ELR (cell line): ENCODE measurements at regions not wholly inside any gene's neighbourhood (a gene's known extent, or its start where the extent isn't known, plus 50 kb on each side); places are given as distances from the start of the nearest gene placed in this dataset.
A peak's percentile ranks its signal among the peaks of the same experiment; 100 is the strongest.

Source experiments
- DNase-seq: peaks from one replicate; pipeline ENCODE4 v3.0.0-alpha.2; 2015; ENCODE audit warnings: low read depth

DNA sequence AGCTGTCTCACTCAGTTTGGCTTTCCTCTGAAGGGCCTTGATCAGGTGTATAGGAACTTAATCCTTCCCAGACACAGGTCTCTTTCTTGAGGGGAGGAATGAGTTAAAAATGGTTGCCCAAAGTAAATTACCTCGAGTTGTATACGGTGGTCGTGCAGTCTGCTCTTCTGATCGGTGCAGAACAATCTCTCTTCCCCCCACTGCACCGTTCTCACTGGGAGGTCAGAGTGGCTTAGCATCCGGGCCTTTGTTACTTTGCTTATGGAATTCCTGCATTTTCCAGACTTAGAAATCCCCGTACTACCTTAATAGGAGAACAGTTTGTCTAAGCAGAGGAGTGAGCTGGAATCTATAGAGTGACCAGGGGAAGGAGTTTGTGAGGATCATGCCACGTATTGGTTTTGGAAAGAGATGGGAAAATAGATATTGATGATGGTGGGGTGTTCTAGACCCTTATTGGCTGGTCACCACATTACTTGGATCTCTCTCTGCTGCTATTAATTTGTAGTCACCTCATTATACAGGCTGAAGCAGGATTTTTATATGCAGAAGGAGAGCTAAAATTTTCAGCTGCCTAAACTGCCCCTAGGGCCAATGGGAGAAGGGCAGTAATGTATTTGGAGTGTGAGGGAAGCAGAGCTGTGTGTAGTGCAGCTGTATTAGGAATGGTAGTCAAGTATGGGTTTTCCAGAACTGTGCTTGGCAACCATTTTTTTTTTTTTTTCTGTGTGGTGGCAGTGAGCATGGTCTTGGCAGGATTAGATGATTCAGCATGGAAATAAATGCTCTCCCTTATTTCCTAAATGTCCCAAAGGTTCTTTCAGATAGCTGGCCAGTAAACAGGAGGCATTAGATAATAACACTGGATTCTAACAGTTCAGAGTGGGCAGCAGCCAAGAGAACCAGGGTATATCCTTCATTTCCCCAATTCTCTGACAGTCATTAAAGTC lies 81.5 kb downstream of the NDUFS5 start:
- DNase-seq: no peak

DNA sequence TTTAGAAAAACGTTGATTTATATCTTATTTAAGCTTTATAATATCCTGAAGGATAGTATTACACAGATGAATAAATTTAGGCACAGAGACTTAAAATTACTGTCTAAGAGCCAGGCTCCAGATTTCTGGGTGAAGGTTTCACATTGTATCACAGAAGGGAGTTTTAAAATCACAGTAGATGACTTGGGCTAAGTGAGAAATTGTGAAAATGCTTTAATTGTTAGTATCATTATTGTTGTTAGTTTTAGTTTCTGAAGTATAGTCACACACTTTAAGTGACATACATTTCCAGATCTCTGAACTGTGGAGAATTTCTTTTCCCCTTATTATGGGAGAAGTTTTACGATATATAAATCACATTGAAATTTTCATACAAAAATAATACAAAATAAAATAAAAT lies 83.5 kb downstream of the NDUFS5 start:
- no peak for DNase-seq

DNA sequence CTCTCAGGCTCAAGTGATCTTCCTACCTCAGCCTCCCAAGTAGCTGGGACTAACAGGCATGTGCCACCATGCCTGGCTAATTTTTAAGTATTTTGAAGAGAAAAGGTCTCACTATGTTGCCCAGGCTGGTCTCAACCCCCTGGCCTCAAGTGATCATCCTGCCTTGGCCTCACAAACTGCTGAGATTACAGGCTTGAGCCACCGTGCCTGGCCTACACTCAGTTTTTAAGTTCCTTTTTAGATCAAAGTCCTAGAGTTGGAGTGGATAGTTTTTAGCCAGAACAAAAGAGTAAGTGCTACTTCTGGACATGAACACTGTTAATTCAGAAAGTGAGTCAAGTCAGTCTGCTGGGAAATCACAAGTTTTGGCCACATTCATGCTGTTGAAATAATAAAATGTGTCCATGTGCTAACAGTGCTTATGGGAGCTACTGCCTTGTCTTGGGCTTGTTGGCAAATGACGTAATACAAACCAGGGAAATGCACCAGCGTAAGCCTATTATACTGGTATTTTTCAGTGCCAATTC lies 84.2 kb downstream of the NDUFS5 start:
- DNase-seq: peak; percentile 72

DNA sequence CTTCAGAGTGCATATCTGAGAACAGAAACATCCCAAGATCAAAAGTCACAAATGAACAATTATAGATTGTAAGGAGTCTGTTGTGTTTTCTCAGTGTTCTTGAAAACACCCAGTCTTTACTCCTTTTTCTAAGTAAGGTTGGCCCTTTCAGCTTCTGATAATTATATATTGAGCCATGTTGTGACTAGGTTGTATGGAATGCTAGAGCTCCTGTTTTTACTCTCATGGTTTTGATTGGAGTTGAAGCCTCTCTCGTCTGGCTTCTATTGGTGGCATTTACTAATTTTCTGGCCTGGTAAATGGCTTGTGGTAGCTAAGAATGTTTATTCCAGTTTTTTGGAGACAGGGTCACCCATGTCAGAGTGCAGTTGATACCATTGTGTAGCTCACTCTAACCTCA lies 84.7 kb downstream of the NDUFS5 start:
- DNase-seq: peak; percentile 73

DNA sequence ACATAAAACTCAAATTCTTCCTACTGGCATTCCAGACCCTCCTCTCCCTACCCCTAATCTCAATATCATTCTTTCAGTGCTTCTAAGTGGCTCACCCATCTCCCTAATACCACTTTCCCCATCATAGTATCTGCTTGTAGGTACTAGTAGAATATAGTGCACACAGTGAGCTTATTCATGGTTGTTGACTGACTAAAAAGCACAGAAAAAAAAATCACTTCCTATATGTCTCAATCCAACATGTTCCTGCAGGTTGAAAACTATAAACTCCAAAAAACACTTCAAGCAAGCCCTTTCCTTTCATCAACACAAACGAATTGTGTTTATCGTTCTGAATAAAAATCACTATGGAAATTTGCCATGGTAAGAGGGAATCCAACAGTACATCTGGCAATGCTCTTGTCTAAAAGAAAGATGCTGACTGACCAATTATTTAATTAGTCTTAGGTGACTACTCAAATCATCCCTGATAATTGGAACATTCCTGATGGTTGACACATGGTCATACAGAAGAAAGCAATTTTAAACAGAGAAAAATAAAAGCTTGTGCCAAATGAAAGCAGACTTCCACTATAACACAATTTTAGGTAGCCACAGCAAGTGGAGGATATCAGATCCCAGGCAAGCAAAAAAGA lies 87.1 kb downstream of the NDUFS5 start:
- DNase-seq: no peak

DNA sequence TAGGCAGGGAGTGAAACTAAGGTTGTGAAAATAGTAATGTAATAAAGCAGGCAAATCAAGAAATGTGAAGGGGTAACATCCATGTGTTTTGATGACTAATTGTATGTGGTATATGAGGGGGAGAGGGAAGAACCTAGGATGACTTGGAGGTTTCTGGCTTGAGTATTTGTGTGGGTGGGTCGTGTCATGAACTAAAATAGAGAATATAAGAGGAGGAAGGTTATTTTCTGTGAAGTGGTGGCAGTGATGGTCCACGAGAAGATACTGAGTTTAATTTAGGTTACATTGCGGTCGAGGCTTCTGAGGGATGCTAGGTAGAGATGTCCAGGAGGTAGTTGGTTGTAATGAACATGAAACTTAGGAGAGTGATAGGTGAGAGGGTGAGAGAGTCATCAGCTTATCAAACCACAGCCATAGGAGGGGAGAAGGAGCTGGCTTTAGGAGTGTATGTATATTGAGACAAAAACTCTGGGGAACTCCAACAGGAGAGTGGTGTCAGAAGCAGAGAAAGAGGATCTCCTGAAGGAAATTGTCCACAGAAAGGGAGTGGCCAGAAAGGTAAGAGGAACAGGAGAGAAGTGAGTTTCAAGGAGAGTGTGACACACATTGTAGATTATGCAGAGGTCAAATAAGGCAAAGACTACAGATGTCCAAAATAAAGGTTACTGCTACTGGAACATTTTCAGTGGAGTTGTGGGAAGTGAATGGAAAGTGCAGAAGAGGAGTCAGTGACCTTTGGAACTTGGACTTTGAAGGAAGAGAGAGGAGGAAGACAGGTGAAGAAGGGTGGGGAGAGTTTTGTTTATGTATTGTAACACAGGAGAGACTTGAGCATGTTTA lies 89.0 kb upstream of the MACF1 start:
- DNase-seq: peak; percentile 79

DNA sequence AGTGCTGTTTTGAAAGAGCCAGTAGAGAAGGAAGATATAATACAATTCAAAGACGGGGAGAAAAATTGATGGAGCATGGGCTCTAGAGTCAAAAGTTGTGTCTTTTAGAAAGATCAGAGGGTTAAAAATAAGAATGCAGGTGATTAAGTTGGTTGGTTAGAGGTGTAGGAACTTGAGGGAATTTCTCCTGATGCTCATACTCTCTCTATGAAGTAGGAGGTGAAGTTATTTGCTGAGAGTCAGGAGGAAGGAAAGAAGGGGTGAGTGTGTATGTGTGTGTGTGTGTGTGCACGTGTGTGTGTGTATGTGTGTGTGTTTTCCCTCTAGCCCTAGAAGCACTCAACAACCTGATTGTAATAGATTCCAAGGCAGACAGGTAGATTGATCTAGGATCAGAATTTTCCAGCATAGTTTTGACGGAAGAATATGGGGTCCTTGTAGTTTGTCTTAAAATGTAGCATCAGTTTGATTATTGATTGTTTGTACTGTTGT lies 88.3 kb upstream of the MACF1 start:
- DNase-seq: no peak

DNA sequence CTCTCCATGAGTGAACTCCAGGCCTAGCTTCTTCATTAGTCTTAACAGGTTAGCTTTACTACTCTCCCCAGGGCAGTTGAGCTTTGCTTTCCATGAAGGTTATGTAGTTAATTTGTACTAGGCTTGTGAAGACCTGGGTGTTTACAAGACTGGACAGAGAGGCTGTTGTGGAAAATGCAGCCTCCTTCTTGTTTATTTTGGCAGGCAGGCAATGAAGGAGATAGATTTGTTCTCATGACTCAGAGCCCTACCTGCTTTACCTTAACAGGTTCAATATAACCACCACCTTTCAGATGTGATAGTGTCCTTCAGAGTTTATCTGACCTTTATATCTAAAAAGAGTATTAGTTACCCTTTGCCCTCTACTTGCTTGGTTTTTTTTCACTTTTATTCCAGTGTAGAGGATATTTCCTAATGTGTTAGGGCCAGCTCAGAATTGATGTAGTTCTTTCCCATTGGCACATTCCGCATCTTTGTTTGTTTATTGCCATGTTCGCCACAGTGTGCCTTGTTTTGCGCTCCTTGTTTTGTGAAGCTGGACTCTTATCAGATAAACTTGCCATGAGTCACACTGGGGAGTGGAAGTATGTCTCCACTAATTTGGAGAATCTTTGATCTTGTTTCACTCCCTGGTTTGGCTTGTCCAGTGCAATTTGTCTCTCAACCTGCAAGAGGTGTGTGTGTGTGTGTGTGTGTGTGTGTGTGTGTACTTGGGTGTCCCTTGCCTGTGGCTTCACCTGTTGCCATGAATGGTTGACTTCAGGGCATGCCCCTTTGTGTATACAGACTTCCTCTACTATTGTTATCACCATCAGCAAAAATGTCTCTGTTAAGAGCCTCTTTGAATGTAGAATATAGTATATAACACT lies 87.4 kb upstream of the MACF1 start:
- DNase-seq: peak; percentile 67

DNA sequence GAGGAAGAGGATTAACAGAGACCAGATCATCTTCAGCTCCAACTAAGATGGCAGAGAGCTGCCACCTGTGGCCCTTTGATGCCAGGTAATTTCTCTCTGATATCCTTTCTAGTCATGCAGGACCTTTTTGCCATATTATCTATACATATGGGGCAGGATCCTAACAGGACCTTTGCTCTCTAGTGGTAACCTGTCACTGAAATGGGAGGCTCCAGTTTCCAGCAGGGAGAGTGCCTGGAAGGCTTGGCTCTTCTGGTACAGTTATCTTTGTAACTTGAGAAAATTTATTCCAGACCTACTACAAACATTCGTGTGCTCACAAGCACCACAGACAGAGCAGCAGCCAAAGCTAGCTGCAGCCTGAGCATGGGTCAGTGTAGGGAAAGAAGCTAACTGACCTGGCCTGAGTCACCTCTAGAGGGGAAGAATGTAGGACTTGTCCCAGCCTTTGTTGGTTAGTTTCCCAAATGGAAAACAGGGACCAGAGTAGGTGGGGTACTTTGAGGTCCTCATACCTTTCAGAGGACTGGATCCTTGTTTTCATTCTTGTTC lies 86.5 kb upstream of the MACF1 start:
- no peak for DNase-seq

DNA sequence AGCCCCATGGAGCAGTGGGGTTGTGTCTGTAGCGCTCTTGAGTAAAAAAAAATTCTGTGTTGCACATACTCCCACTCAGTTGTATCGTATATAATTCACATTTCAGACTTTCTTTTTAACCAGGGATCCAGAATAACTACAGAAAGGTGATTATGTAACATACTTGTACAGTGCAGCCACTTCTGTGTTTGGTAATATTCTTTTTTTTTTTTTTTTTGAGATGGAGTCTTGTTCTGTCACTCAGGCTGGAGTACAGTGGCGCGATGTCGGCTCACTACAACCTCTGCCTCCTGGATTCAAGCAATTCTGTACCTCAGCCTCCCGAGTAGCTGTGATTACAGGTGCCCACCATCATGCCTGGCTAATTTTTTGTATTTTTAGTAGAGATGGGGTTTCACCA lies 82.4 kb upstream of the MACF1 start:
- no peak for DNase-seq

DNA sequence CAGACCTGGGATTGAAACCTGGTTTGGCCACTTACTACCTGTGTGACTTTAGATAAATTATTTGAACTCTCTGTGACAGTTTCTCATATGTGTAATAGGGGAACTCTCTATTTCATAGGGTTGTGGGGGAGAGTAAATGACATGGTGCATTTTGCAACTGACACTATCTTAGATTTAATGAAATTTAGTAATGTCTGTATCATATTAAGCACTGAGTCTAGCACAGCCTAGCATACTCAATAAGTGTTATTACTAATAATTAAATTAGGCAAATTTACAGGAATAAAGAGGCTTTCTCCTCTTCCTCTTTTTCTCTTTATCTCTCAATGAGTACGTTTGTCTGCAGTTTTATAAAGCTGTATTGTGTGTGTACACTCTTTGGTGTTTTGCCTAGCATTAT lies 80.2 kb upstream of the MACF1 start:
- no peak for DNase-seq

DNA sequence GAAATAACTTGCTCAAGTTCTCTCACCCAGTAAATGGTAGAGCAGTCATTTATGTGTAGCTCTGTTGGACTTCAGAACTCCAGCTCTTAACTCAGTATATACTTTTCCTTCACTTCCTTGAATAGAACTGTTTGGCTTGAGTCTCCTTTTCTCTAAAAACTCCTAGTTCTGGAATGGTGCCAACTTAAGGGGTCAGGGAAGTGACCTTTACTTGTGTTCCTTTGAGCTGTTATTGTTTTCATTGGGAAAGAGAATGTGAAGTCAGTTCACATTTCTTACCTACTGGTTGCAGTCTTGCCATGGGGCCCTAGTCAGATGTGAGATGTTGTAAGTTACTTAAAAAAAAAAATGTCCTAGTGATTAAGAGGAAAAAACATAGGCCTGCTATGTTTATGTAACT lies 77.0 kb upstream of the MACF1 start:
- no peak for DNase-seq

DNA sequence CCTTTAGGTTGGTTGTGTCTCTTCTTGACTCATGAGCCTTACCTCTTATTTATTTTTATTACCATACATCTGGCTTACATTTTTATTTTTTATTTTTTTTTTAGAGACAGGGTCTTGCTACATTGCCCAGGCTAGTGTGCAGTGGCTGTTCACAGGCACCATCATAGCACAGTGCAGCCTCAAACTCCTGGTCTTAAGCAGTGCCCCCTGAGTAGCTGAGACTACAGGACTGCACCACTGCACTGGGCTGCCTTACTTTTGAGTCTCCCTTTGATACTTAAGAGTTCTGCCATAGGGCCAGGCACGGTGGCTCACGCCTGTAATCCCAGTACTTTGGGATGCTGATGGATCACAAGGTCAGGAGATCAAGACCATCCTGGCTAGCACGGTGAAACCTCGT lies 76.4 kb upstream of the MACF1 start:
- no peak for DNase-seq

DNA sequence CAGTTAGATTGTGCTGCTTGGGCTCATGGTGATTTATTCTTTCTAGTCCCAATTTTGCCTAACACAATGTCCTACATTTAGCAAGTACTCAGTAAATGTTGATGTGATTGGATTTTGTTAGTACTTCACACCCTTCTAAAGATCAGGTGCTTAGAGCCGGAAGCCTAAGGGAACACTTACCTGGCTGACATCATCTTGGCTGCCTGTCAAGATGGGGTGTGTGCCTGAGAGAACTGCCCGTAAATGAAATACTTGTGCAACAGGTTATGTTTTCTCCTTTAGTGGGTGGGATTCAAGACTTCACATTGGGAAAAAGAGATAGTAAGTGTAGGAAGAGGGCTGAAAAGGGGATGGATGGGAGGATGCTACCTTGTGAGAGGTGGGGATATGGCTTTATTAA lies 75.5 kb upstream of the MACF1 start:
- no peak for DNase-seq

DNA sequence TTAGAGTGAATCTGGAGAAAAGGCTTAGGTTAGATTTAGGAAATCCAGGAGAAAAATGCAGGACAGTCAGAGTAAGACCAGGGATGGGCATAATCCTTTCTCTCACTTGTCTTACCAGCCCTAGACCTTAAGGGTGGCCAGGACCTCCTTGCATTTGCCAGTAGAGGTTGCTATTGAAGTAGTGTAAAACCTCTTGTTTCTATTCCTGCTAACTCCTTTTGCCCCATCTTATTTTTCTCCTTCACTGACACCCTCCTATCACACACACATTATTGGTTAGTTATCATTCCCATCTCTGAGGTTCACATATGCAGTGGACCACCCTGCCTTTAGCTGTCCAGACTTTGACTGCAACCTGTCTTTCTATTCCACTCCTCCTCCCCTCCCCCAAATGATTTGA lies 75.0 kb upstream of the MACF1 start:
- DNase-seq: peak; percentile 66

DNA sequence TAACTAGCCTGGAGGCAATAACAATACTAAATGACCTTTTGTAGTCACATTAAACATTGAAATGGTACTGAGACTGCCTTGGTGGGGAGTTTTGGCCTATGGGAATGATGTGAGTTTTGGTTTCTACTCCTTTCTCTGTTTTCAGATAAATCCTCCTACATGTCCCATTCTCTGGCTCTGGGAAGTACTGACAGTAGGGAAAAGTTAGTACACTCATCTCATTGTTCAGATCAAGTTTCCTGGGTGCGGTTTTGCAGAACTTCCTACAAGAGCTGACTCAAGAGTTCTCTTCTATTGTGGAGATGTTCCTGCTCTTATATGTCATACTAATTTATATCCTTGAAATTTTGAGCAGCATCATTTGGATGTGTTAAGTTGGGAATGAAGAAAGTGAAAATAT lies 74.2 kb upstream of the MACF1 start:
- peak; percentile 96 for DNase-seq

DNA sequence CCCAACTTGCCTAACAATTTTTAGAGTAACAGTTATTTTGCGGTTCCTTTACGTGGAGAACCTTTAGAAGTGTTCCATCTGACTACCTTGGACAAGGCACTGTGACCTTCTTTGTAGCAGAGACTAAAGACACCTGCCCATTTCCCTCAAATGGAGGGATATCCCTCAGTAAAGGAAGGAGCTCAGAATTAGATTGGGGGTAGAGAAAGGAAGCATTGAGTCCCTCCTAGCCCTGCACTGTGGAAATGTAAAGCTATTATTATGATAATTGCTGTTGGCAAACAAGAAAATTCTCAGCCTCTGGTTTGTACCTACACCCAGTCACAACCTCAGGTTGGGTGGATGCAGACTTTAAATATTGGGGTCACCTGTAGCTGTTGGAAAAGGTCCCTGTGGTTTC lies 72.6 kb upstream of the MACF1 start:
- no peak for DNase-seq

DNA sequence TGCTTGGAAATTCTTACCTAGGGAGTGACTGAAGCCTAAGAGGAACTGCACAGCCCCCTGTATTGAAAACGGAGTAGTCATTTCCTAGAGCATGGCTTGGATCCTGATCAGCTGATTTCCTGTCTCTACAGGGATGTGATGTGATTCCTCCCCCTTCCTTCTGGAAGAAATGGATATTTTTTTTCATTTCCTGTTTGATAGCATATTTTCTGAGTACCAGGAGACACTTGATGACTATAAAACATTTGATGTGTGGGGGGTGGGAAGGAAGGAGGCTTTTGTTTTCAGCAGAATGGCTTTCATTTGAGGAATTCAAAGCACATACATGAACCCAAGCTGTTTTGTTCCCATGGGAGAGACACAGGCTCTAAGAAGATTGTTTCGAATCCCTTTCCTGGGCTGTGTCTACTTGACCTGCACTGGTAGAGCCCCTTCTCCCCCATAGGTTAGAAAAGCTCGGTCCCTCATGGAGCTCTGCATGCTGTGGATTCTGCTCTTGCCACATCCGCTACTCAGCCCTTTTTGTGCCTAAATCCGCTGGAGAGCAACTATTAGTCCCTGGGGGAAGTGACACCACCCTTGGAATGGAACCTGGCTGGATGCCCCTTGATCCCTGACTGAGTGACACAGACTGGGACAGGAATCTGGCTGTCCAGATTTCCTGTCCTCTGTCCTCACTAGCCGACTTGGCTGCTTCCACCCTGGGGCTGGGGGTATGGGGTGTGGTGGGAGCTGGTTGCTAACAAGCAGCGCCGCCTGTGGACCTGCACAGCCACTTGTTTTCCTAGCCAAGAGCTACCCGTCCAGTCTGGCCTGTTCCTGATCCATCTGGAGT lies 71.8 kb upstream of the MACF1 start:
- DNase-seq: peak; percentile 78

DNA sequence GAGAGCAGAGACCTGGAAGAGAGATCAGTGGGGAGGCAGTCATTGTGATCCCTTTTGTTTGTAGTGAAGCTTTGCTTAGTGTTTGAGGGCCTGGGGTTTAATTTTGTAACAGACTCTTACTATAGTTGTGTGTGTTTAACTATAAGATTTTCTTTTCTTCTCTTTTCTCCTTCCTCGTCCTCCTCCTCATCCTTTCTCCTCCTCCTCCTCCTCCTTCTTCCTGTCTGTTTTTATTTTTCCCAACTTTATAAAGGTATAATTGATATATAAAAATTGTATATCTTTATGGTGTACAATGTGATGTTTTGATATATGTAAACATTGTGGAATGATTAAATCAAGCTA lies 71.2 kb upstream of the MACF1 start:
- no peak for DNase-seq

DNA sequence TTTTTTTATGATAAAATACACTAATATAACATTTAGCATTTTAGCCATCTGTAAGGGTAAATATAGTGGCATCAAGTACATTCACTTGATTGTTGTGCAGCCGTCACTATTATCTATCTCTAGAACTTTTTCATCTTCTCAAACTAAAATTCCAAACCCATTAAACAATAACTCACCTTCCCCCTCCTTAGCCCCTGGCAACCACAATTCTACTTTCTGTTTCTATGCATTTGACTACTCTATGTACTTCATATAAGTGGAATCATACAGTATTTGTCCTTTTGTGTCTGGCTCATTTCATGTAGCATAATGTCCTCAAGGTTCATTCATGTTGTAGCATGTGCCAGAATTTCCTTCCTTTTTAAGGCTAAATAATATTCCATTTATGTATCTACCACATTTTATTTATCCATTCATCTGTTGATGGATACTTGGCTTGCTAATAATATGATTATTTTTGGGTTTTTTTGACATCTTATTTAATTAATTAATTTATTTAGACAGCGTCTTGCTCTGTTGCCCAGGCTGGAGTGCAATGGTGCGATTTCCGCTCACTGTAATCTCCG lies 69.6 kb upstream of the MACF1 start:
- DNase-seq: no peak
